GM12878 (cell line): ENCODE measurements at regions not wholly inside any gene's neighbourhood (a gene's known extent, or its start where the extent isn't known, plus 50 kb on each side); places are given as distances from the start of the nearest gene placed in this dataset.

Experiments used
- ATAC-seq: fragments of 200-7000 bp; cut with Tn5 transposase; 3 replicates; pipeline ENCODE4 v1.9.1; 2020; ENCODE audit warnings: mild to moderate bottlenecking, moderate library complexity
- BruUV-seq: library from RNA; stranded (reverse); fragments of 400-500 nt; replicated peaks from 2 replicates; lab custom pipeline; 2021; lab: Mats Ljungman, UMichigan
- CTCF ChIA-PET: fragments of 300-600 bp; sonication (Branson Sonifier 250); formaldehyde crosslinking; extraction: SDS; loops from one replicate; lab custom pipeline; 2021; ENCODE audit warnings: inconsistent platforms; lab: Yijun Ruan, JAX
- POLR2A ChIA-PET: fragments of 350-600 bp; formaldehyde crosslinking; extraction: SDS; loops from one replicate; lab custom pipeline; 2021; ENCODE audit warnings: inconsistent platforms; lab: Charles Lee
- RAD21 ChIA-PET: fragments of 300-600 bp; sonication (Branson Sonifier 250); formaldehyde crosslinking; loops from one replicate; lab custom pipeline; 2023; ENCODE audit warnings: antibody characterized with exemption; ENCODE audit not compliant: unreplicated experiment; lab: Charles Lee
- SMC1A ChIA-PET: fragments of 300-600 bp; sonication (Branson Sonifier 250); formaldehyde crosslinking; loops from one replicate; lab custom pipeline; 2023; ENCODE audit not compliant: unreplicated experiment, uncharacterized antibody; lab: Charles Lee
- DNase-seq: peaks from one replicate; pipeline ENCODE4 v3.0.0-alpha.2; 2011; ENCODE audit warnings: low read depth, low spot score
- FAIRE-seq: peaks from 3 replicates; lab custom pipeline; 2011; peaks lifted over from hg19 to GRCh38; lab: Jason Lieb, UNC
- H2AFZ ChIP-seq: 2 replicates; pipeline ENCODE4 v1.6.0; 2011; ENCODE audit warnings: low read depth, low read length, control low read depth; ENCODE audit not compliant: control insufficient read depth
- H3K27ac ChIP-seq: 2 replicates; pipeline ENCODE4 v1.5.1; 2011; ENCODE audit warnings: control low read depth; ENCODE audit not compliant: control insufficient read depth, insufficient read depth
- H3K27me3 ChIP-seq, 2 experiments: replicated peaks in 1 of 2; 2 replicates each; pipeline versions ENCODE4 v1.6.0 to v1.6.1; 2011; ENCODE audit warnings: low read length in 1 of 2; ENCODE audit not compliant: control insufficient read depth in 2 of 2, insufficient read depth in 2 of 2
- H3K36me3 ChIP-seq, 2 experiments: 2 replicates each; pipeline ENCODE4 v1.5.1; 2011; ENCODE audit warnings: low read length in 1 of 2; ENCODE audit not compliant: control insufficient read depth in 2 of 2, insufficient read depth in 2 of 2
- H3K4me1 ChIP-seq: 2 replicates; pipeline ENCODE4 v1.6.1; 2011; ENCODE audit warnings: mild to moderate bottlenecking, low read length, moderate library complexity, mixed read lengths; ENCODE audit not compliant: control insufficient read depth, insufficient read depth
- H3K4me2 ChIP-seq: 2 replicates; pipeline ENCODE4 v1.6.0; 2011; ENCODE audit warnings: control low read depth; ENCODE audit not compliant: control insufficient read depth, insufficient read depth
- H3K4me3 ChIP-seq: fragments of 200-600 bp; sonication (generic); 2 replicates; pipeline ENCODE4 v1.5.1; 2016
- H3K79me2 ChIP-seq: 2 replicates; pipeline ENCODE4 v1.6.0; 2011; ENCODE audit warnings: low read length; ENCODE audit not compliant: control insufficient read depth, insufficient read depth
- H3K9ac ChIP-seq: 2 replicates; pipeline ENCODE4 v1.8.0; 2011; ENCODE audit warnings: low read length, control low read depth, mixed read lengths; ENCODE audit not compliant: control insufficient read depth, insufficient read depth
- H3K9me3 ChIP-seq: replicated peaks from 3 replicates; pipeline ENCODE4 v1.5.1; 2011; ENCODE audit warnings: mild to moderate bottlenecking, low read length; ENCODE audit not compliant: control insufficient read depth, insufficient read depth
- H4K20me1 ChIP-seq: 2 replicates; pipeline ENCODE4 v1.6.0; 2011; ENCODE audit not compliant: control insufficient read depth, insufficient read depth
- CTCF ChIP-seq, 3 experiments: IDR thresholded peaks in 2 of 3; conservative IDR thresholded peaks in 1 of 3; 2 replicates each; pipeline ENCODE4 v1.5.1; 2011; ENCODE audit warnings: low read depth in 3 of 3, low read length in 3 of 3, mild to moderate bottlenecking in 3 of 3, control low read depth in 2 of 3, moderate library complexity in 2 of 3, inconsistent platforms in 1 of 3, mixed read lengths in 1 of 3; ENCODE audit not compliant: control insufficient read depth in 2 of 3, insufficient read depth in 1 of 3; ENCODE audit errors: extremely low read depth in 1 of 3
- HDGF ChIP-seq: fragments of 450-650 bp; IDR thresholded peaks from 2 replicates; pipeline ENCODE4 v1.6.1; 2016; ENCODE audit warnings: antibody characterized with exemption
- NFYB ChIP-seq: IDR thresholded peaks from 2 replicates; pipeline ENCODE4 v1.6.1; 2011; ENCODE audit warnings: low read depth, mild to moderate bottlenecking, low read length, improper control_type of control experiment, moderate library complexity; ENCODE audit not compliant: insufficient read depth
- NKRF ChIP-seq: fragments of 450-650 bp; conservative IDR thresholded peaks from 2 replicates; pipeline ENCODE4 v1.6.1; 2017; ENCODE audit warnings: mild to moderate bottlenecking, moderate library complexity
- PKNOX1 ChIP-seq: fragments of 450-650 bp; IDR thresholded peaks from 2 replicates; pipeline ENCODE4 v1.6.1; 2016; ENCODE audit warnings: mild to moderate bottlenecking
- RAD21 ChIP-seq: IDR thresholded peaks from 2 replicates; pipeline ENCODE4 v1.6.1; 2011; ENCODE audit warnings: mild to moderate bottlenecking, low read depth, low read length, moderate library complexity; ENCODE audit not compliant: insufficient read depth
- SREBF1 ChIP-seq: IDR thresholded peaks from 2 replicates; pipeline ENCODE4 v1.6.1; 2012; ENCODE audit warnings: mild to moderate bottlenecking, low read length
- YBX1 ChIP-seq: fragments of 450-650 bp; IDR thresholded peaks from 2 replicates; pipeline ENCODE4 v1.6.1; 2016; ENCODE audit warnings: antibody characterized with exemption
- ZNF24 ChIP-seq: fragments of 450-650 bp; IDR thresholded peaks from 2 replicates; pipeline ENCODE4 v1.6.1; 2017; ENCODE audit warnings: antibody characterized with exemption, mild to moderate bottlenecking
- WGBS: methylation state at CpG from one replicate; pipeline ENCODE4 v1.1.6; 2016; ENCODE audit warnings: low lambda C conversion rate; ENCODE audit not compliant: insufficient replicate concordance, insufficient coverage; ENCODE audit errors: missing lambda C conversion rate; 5-methylcytosine and 5-hydroxymethylcytosine counted together
- in situ Hi-C: fragments of 300-500 bp; cut with MboI; formaldehyde crosslinking; loops from 9 replicates; pipeline ENCODE4 v1.14.3; 2018; ENCODE audit warnings: mixed read lengths
- intact Hi-C: fragments of 100-400 bp; cut with micrococcal nuclease; formaldehyde crosslinking; loops from one replicate; pipeline ENCODE4 v1.14.2; 2022; ENCODE audit not compliant: unreplicated experiment

GRCh38 chr5:10111571-10111970 lies 138.1 kb downstream of the ATPSCKMT start:
- H3K27me3 ChIP-seq = no peaks in the 10 kb centered on the region
- FAIRE-seq = no peak
- ChIA-PET RAD21 (no interaction called here), POLR2A (no interaction called here), CTCF (no interaction called here), SMC1A (no interaction called here)
- H3K4me3 ChIP-seq = no peak overlapping the region
- H3K4me2 ChIP-seq = no peak overlapping the region
- no peaks in the 10 kb centered on the region for H3K4me1 ChIP-seq
- in situ Hi-C loops (no loop called here), intact Hi-C loops (loop anchor here (5.0 kb wide), 1 partner anchor 214 kb away; no protein-coding TSS in a partner anchor)
- BruUV-seq = no TSS peak
- no peaks in the 10 kb centered on the region for H3K79me2 ChIP-seq
- no peaks in the 10 kb centered on the region for H3K9me3 ChIP-seq
- no peak for DNase-seq
- no peak overlapping the region for H2AFZ ChIP-seq
- no peak overlapping the region for H3K27ac ChIP-seq
- ATAC-seq = peak; percentile 83
- no peaks in the 10 kb centered on the region for H4K20me1 ChIP-seq
- peak; percentile 45; the same call in 1 of the 2 replicates for TF ChIP-seq RAD21
- TF ChIP-seq PKNOX1 = no peak
- no peak for TF ChIP-seq HDGF
- no peak for TF ChIP-seq ZNF24
- no peak for TF ChIP-seq SREBF1
- peak; percentile 38 to 46 (median 43); a peak in 5 of 6 replicates for TF ChIP-seq CTCF (IDR thresholded peaks at IDR 0.05 in 2 of 3, conservative IDR thresholded peaks at IDR 0.05 in 1 of 3; ENCODE audit: control insufficient read depth in 2 of 3, extremely low read depth in 1 of 3, insufficient read depth in 1 of 3, low read depth in 3 of 3, low read length in 3 of 3)
- no peak for TF ChIP-seq YBX1
- TF ChIP-seq NFYB = no peak
- no peak for TF ChIP-seq NKRF
- 23% methylated on average over 7 of the region's 7 CpGs for WGBS
- H3K36me3 ChIP-seq = no peaks in the 10 kb centered on the region
- no peak overlapping the region for H3K9ac ChIP-seq
